Glomerular visceral epithelial cell (primary cell): ENCODE measurements at regions not wholly inside any gene's neighbourhood (a gene's known extent, or its start where the extent isn't known, plus 50 kb on each side); places are given as distances from the start of the nearest gene placed in this dataset.
"Not testable (repeated sequence)": the region's sequence is repeated elsewhere in the genome, so short reads cannot be mapped to it uniquely, and the experiment has no call there.

Source experiments
- DNase-seq: peaks from one replicate; pipeline ENCODE4 v3.0.0-alpha.2; 2016; ENCODE audit errors: extremely low spot score

- no peak for DNase-seq
Measured at GRCh38 chr11:115982666-115983065, 478.5 kb upstream of the CADM1 start.

- no peak for DNase-seq
Measured at GRCh38 chr11:115981814-115982471, 477.7 kb upstream of the CADM1 start.

- DNase-seq, result no peak
Measured at GRCh38 chr11:115981104-115981481, 476.9 kb upstream of the CADM1 start.

- DNase-seq, result no peak
Measured at GRCh38 chr11:115980337-115981103, 476.3 kb upstream of the CADM1 start.

- DNase-seq, result no peak
Measured at GRCh38 chr11:115974703-115975102, 470.5 kb upstream of the CADM1 start.

GRCh38 chr11:115967203-115967602 lies 463.0 kb upstream of the CADM1 start:
- DNase-seq, result not testable (repeated sequence)

- DNase-seq, result peak; percentile 91
Measured at GRCh38 chr11:115965767-115966504, 461.7 kb upstream of the CADM1 start.

- DNase-seq, result no peak
Measured at GRCh38 chr11:115964091-115964490, 459.9 kb upstream of the CADM1 start.

- DNase-seq, result no peak
Measured at GRCh38 chr11:115963156-115963555, 458.9 kb upstream of the CADM1 start.

GRCh38 chr11:115961159-115962003 lies 457.2 kb upstream of the CADM1 start:
- peak; percentile 18 for DNase-seq

GRCh38 chr11:115959081-115959486 lies 454.9 kb upstream of the CADM1 start:
- no peak for DNase-seq

- no peak for DNase-seq
Measured at GRCh38 chr11:115958089-115959000, 454.1 kb upstream of the CADM1 start.

GRCh38 chr11:115955803-115956202 lies 451.6 kb upstream of the CADM1 start:
- DNase-seq, result no peak

GRCh38 chr11:115950660-115951059 lies 446.4 kb upstream of the CADM1 start:
- DNase-seq, result no peak

- no peak for DNase-seq
Measured at GRCh38 chr11:115944596-115944995, 440.4 kb upstream of the CADM1 start.

GRCh38 chr11:115942011-115942410 lies 437.8 kb upstream of the CADM1 start:
- no peak for DNase-seq

GRCh38 chr11:115941481-115941993 lies 437.3 kb upstream of the CADM1 start:
- peak; percentile 93 for DNase-seq

GRCh38 chr11:115941044-115941443 lies 436.8 kb upstream of the CADM1 start:
- no peak for DNase-seq

GRCh38 chr11:115939731-115940421 lies 435.7 kb upstream of the CADM1 start:
- DNase-seq, result no peak
